Motor neuron (in vitro differentiated cells): ENCODE measurements at regions not wholly inside any gene's neighbourhood (a gene's known extent, or its start where the extent isn't known, plus 50 kb on each side); places are given as distances from the start of the nearest gene placed in this dataset.
A peak's percentile ranks its signal among the peaks of the same experiment; 100 is the strongest.
"Not testable (repeated sequence)": the region's sequence is repeated elsewhere in the genome, so short reads cannot be mapped to it uniquely, and the experiment has no call there.

ENCODE experiments used
- ATAC-seq, 8 experiments: fragments of 200-7000 bp; cut with Tn5 transposase; replicated peaks in 6 of 8; 2 replicates each; pipeline ENCODE4 v1.8.0; 2021; ENCODE audit warnings: mild to moderate bottlenecking in 8 of 8, moderate library complexity in 8 of 8
- H3K27ac ChIP-seq, 2 donors: fragments of 250-450 bp; sonication (Bioruptor Pico); 2 replicates each; pipeline ENCODE4 v1.9.0; 2021; ENCODE audit warnings: antibody characterized with exemption in 2 of 2, mild to moderate bottlenecking in 2 of 2, moderate library complexity in 1 of 2
- H3K4me1 ChIP-seq, 2 donors: fragments of 250-450 bp; sonication (Bioruptor Pico); replicated peaks in 1 of 2; 2 replicates each; pipeline ENCODE4 v1.6.1; 2021; ENCODE audit warnings: antibody characterized with exemption in 2 of 2, mild to moderate bottlenecking in 2 of 2, moderate library complexity in 1 of 2
- H3K4me3 ChIP-seq, 5 donors: fragments of 250-450 bp; sonication (Bioruptor Pico); 2 replicates each; pipeline ENCODE4 v1.9.0; 2021; ENCODE audit warnings: antibody characterized with exemption in 5 of 5, mild to moderate bottlenecking in 5 of 5, moderate library complexity in 4 of 5
- WGBS, 10 experiments: fragments of 450-650 bp; shearing (Covaris generic); methylation state at CpG; one replicate each; pipeline ENCODE4 v1.0.0; 2022; 5-methylcytosine and 5-hydroxymethylcytosine counted together
- in situ Hi-C, 9 experiments: fragments of 400-800 bp; cut with MboI; loops; one replicate each; pipeline ENCODE4 v1.15.0; 2021; ENCODE audit warnings: low sequenced_read_pairs in 9 of 9, low pct_unique_long_range_greater_than_20kb in 2 of 9; ENCODE audit not compliant: unreplicated experiment in 9 of 9

- Histone ChIP-seq H3K4me1 (peaks cover 45 to 49% of the 10 kb centered on the region in 2 donors), H3K4me3 (no peak overlapping the region), H3K27ac (peak overlapping the region; percentile 5 to 70)
- in situ Hi-C loops, result no loop called here
- WGBS, 10 experiments, result 8 to 100% (median 76%) methylated on average over 1 to 3 of the region's 5 CpGs; no CpG with 5 or more reads in 4 of the 10 experiments
- ATAC-seq, result no peak
Observed at GRCh38 chr9:126061575-126061974, 265.1 kb upstream of the MVB12B start.

DNA sequence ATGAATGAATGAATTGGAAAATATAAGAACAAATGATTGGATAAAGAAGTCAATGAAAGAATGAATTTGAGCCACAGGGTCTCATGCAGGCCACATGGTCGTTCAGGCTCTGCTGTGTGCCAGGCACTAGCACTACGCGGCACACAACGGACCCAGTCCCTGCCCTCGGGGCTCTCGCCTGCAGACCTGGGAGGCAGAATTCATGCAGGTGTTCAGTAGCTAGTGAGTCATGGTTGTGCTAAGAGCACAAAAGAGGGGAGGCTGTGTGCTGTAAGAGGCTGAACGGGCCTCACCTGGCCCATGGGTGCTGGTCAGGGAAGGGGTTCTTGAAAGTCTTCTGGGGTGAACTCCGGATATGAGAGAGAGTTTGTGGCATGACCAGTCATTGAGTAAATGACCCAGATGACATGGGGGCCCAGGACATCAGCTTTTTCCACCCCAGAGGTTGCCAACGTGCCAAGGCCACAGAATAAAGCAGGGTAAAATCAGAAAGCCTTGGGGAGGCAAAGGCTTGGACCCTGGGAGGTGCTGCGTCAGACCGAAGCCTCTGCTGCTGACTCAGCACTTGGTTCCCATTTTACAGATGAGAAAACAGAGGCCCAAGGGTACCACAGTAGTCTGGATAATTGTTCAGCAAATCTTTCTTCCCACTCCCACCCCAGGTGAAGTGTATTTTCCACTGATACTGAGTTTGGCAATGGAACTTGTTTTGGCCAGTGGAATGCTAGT, 264.3 kb upstream of the MVB12B start:
- in situ Hi-C loops, result no loop called here
- 25 to 100% (median 80%) methylated on average over 2 to 8 of the region's 11 CpGs; no CpG with 5 or more reads in 2 of the 10 experiments for WGBS, 10 experiments
- H3K4me3 ChIP-seq, result no peak overlapping the region
- no peak overlapping the region for H3K27ac ChIP-seq
- peaks cover 40 to 48% of the 10 kb centered on the region in 2 donors for H3K4me1 ChIP-seq
- ATAC-seq, result no peak

DNA sequence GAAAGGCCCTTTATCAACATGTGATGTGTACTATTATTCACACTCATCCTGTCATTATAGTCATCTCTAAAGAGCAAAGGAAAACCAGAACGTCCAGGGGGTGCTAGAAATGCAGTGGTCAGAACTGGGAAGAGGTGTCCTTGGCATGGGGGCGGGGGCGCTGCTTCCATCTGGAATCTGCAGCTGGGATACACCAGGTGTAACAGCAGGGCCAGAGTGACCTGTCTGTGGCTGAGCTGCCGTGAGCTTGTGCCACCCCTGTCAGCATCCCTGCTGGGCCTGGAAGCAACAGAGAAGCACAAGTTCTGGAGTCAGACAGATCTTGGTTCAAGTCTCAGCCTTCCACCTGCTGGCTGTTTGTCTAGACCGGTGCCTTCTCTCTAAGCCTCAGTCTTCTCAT, 263.3 kb upstream of the MVB12B start:
- ATAC-seq, result no peak
- H3K4me3 ChIP-seq, result no peak overlapping the region
- peaks cover 33 to 41% of the 10 kb centered on the region in 2 donors for H3K4me1 ChIP-seq
- in situ Hi-C loops, result no loop called here
- H3K27ac ChIP-seq, result no peak overlapping the region
- 67% methylated on average over 2 of the region's 5 CpGs; no CpG with 5 or more reads in 9 of the 10 experiments for WGBS, 10 experiments

DNA sequence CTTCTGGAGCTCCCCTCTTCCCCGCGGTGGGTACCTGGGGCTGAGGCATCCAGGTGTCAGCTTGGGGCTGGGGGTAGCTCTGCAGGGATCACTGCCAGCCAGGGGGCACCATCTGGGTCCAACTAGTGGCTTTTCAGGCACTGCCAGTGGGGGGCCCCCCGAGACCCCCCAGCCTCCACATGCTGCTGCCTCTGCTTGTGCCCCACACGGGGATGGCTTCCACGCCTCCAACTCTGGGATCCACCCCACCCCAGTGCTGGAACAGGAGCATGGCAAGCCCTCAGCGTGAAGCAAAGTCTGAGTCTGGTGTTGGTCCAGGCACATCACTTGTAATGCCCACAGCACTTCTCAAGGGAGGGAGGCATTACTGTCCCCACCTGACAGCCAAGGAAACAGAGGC, 260.5 kb upstream of the MVB12B start:
- in situ Hi-C loops, result no loop called here
- no peak overlapping the region for H3K4me3 ChIP-seq
- WGBS, 10 experiments, result no CpG with 5 or more reads among the region's 6 CpGs
- no peak for ATAC-seq
- H3K4me1 ChIP-seq, result peaks cover 31 to 41% of the 10 kb centered on the region in 2 donors
- no peak overlapping the region for H3K27ac ChIP-seq

- H3K4me3 ChIP-seq, result no peak overlapping the region
Observed at GRCh38 chr9:126067031-126067734, 259.4 kb upstream of the MVB12B start.

DNA sequence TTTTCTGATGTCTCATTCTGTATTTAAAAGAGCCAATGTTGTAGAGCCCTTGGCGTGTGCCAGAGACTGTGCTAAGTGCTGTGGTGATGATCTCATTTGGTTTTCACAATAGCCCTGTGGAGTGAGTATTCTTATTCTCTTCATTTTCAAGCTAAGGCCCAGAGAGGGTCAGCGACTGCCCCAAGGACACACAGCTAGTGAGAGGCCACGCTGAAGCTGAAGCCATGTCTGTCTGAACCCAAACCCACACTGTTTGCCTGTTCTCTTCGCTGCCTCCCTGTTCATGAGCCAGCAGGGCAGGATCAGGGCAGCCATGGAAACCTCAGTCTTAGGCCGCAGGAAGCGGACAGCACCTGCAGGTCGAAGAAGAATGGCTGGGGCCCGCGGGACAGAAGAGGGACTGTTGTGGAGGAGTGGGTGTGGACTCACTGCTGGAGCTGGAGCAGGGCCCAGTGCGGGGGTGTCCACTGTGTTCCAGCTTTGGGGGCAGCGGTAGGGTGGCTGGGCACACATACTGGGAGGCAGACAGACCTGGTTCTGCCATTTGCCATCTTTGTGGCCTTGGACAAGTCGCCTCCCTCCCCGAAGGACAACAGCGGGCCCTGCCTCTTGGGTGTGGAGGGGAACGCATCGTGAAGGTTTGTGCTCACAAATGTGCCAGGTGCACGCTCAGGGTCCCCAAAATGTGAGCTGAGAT, 257.9 kb upstream of the MVB12B start:
- in situ Hi-C loops, result no loop called here
- ATAC-seq, result no peak
- Histone ChIP-seq H3K4me3 (no peak overlapping the region), H3K4me1 (peaks cover 25 to 29% of the 10 kb centered on the region in 2 donors), H3K27ac (no peak overlapping the region)
- 36 to 95% (median 50%) methylated on average over 1 to 10 of the region's 17 CpGs; no CpG with 5 or more reads in 3 of the 10 experiments for WGBS, 10 experiments

More at GRCh38 chr9:126067031-126067734, 259.4 kb upstream of the MVB12B start:
- 14 to 85% (median 60%) methylated on average over 1 to 2 of the region's 4 CpGs; no CpG with 5 or more reads in 6 of the 10 experiments for WGBS, 10 experiments
- no peak for ATAC-seq
- Histone ChIP-seq H3K27ac (no peak overlapping the region), H3K4me1 (peaks cover 25 to 31% of the 10 kb centered on the region in 2 donors)
- in situ Hi-C loops, result no loop called here

- 21 to 100% (median 67%) methylated on average over 1 to 7 of the region's 9 CpGs; no CpG with 5 or more reads in 1 of the 10 experiments for WGBS, 10 experiments
- in situ Hi-C loops, result no loop called here
- H3K4me3 ChIP-seq, result no peak overlapping the region
- peaks cover 25 to 29% of the 10 kb centered on the region in 2 donors for H3K4me1 ChIP-seq
- ATAC-seq, result peak in 3 of 8 experiments; percentile 12 to 26 (median 20)
- peak overlapping the region; percentile 69 to 73 for H3K27ac ChIP-seq
Observed at GRCh38 chr9:126069400-126069955, 257.2 kb upstream of the MVB12B start.

DNA sequence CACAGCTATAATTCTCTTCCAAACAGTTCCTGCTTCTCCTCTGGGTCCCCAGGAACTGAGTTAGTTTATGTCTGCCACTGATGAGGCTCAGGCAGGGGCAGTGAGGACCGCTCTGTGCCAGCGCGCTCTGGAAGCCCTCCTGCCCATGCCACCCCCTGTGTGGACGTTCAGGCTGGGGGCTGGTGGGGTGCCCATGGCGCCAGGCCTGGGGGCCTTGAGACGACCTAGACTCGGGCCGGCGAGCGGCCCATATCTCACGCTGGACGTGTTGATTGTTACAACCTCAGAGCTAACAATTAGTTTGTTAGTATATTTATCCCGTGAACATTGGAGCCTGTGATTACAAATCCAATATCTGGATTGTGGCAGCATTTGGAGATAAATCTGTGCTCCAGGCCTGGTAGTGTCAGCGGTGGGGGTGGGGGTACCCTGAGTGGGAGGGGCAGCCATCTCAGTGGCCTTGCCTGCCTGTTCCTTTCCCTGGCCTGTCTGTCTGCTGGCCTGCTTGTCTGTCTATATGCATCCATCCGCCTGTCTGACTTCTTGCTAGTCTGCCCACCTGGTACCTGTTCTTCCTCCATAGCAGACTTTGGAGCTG, 256.5 kb upstream of the MVB12B start:
- in situ Hi-C loops, result no loop called here
- 85 to 100% (median 100%) methylated on average over 1 to 10 of the region's 15 CpGs; no CpG with 5 or more reads in 5 of the 10 experiments for WGBS, 10 experiments
- Histone ChIP-seq H3K4me3 (no peak overlapping the region), H3K27ac (peak overlapping the region; percentile 69 to 73), H3K4me1 (peaks cover 25 to 29% of the 10 kb centered on the region in 2 donors)
- ATAC-seq, result peak in 5 of 8 experiments; percentile 47 to 84 (median 76)

DNA sequence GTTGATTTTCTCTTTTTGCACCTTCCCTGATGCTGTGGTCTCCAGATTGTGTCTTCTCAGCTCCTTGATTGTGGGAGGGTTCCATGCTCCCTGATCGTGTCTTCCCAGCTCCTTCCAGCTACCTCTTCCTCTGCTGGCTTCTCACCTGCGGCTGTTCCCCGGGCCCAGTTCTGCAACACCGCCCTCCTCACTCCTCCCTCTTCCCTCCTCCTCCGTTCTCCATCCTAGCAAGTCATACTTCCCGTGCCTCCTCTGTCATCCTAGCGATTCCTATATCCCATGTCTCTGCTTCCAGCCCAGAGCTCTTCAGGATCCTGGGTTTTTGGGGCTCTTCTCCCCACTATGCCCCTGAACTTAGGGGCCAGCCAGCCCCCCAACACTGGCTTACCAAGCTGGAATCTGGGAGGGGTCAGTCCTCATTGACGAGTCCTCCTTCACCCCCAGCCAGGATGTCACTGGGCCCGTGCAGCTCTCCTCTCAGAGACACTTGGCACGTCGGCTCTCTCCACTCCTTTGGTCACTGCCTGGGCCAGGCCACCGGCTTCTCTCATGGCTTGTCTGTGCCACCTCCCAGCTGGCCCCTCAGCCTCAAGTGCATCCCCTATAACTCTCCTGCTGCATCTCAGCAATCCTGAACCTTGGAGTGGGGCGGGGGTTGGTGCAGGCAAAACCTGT, 255.4 kb upstream of the MVB12B start:
- no peak overlapping the region for H3K4me3 ChIP-seq
- WGBS, 10 experiments, result 37 to 100% (median 73%) methylated on average over 1 to 8 of the region's 13 CpGs; no CpG with 5 or more reads in 1 of the 10 experiments
- peak overlapping the region in 1 of 2 donors; percentile 73 for H3K27ac ChIP-seq
- ATAC-seq, result no peak
- in situ Hi-C loops, result no loop called here
- H3K4me1 ChIP-seq, result peaks cover 25 to 29% of the 10 kb centered on the region in 2 donors

GRCh38 chr9:126077656-126078055, 249.0 kb upstream of the MVB12B start:
- H3K27ac ChIP-seq, H3K4me1 ChIP-seq, ATAC-seq, H3K4me3 ChIP-seq, in situ Hi-C loops: not testable (repeated sequence)
- WGBS, 10 experiments, result 100% methylated on average over 2 of the region's 12 CpGs; no CpG with 5 or more reads in 9 of the 10 experiments

- no peak overlapping the region for H3K4me3 ChIP-seq
- in situ Hi-C loops, result no loop called here
- peaks cover 6 to 20% of the 10 kb centered on the region in 2 donors for H3K4me1 ChIP-seq
- H3K27ac ChIP-seq, result no peak overlapping the region
- ATAC-seq, result no peak
- WGBS, 10 experiments, result 0 to 47% (median 30%) methylated on average over 1 to 2 of the region's 2 CpGs; no CpG with 5 or more reads in 5 of the 10 experiments
Observed at GRCh38 chr9:126080641-126081040, 246.0 kb upstream of the MVB12B start.

- peaks cover 7 to 26% of the 10 kb centered on the region in 2 donors for H3K4me1 ChIP-seq
- in situ Hi-C loops, result no loop called here
- H3K4me3 ChIP-seq, result no peak overlapping the region
- H3K27ac ChIP-seq, result no peak overlapping the region
- 0 to 100% (median 42%) methylated on average over 2 to 3 of the region's 4 CpGs; no CpG with 5 or more reads in 4 of the 10 experiments for WGBS, 10 experiments
- no peak for ATAC-seq
Observed at GRCh38 chr9:126081746-126082145, 244.9 kb upstream of the MVB12B start.
